ENCODE measurements at regions not wholly inside any gene's neighbourhood (a gene's known extent, or its start where the extent isn't known, plus 50 kb on each side); places are given as distances from the start of the nearest gene placed in this dataset.

DNA sequence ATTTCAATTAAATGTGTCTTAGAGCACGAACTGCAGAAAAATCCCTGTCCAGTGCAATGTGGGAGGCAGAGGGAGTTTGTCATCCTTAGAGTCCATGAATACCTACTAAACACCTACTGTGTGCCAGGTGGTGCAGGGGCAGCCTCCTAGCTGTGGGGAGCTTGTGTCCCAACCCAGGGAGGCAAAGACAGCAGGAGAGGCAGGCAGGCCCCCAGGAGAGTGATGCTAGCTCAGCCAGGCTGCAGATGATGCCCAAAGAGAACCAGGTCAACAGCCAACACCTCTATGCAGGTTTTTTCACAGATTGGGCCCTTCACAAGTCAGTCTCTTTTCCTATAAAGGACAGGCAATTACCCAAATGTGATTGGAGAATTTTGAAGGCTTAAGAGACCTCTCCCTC lies 108.2 kb upstream of the UQCRFS1 start:
- TF ChIP-seq, protein P1, sequence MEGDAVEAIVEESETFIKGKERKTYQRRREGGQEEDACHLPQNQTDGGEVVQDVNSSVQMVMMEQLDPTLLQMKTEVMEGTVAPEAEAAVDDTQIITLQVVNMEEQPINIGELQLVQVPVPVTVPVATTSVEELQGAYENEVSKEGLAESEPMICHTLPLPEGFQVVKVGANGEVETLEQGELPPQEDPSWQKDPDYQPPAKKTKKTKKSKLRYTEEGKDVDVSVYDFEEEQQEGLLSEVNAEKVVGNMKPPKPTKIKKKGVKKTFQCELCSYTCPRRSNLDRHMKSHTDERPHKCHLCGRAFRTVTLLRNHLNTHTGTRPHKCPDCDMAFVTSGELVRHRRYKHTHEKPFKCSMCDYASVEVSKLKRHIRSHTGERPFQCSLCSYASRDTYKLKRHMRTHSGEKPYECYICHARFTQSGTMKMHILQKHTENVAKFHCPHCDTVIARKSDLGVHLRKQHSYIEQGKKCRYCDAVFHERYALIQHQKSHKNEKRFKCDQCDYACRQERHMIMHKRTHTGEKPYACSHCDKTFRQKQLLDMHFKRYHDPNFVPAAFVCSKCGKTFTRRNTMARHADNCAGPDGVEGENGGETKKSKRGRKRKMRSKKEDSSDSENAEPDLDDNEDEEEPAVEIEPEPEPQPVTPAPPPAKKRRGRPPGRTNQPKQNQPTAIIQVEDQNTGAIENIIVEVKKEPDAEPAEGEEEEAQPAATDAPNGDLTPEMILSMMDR (IDR thresholded peaks at IDR 0.05), result no peak
- TF ChIP-seq POLR2A (IDR thresholded peaks at IDR 0.05), result no peak
